ENCODE measurements at regions not wholly inside any gene's neighbourhood (a gene's known extent, or its start where the extent isn't known, plus 50 kb on each side); places are given as distances from the start of the nearest gene placed in this dataset.

GRCh38 chr20:51159303-51159702 is 136.4 kb upstream of the KCNG1 start:
- no peak for DNase-seq (ENCODE audit: low read depth in 2 of 2)

- no peak for DNase-seq (ENCODE audit: low read depth in 2 of 2)
Measured at GRCh38 chr20:51158226-51158625, 135.3 kb upstream of the KCNG1 start.

GRCh38 chr20:51156041-51156982 is 133.4 kb upstream of the KCNG1 start:
- no peak for DNase-seq (ENCODE audit: low read depth in 2 of 2)

GRCh38 chr20:51154708-51155690 is 132.1 kb upstream of the KCNG1 start:
- DNase-seq (ENCODE audit: low read depth in 2 of 2), result no peak

GRCh38 chr20:51153867-51154707 is 131.2 kb upstream of the KCNG1 start:
- no peak for DNase-seq (ENCODE audit: low read depth in 2 of 2)

GRCh38 chr20:51148941-51149340 is 126.0 kb upstream of the KCNG1 start:
- no peak for DNase-seq (ENCODE audit: low read depth in 2 of 2)

- DNase-seq (ENCODE audit: low read depth in 2 of 2), result no peak
Measured at GRCh38 chr20:51144476-51144875, 121.6 kb upstream of the KCNG1 start.

- no peak for DNase-seq (ENCODE audit: low read depth in 2 of 2)
Measured at GRCh38 chr20:51143652-51144051, 120.7 kb upstream of the KCNG1 start.

- no peak for DNase-seq (ENCODE audit: low read depth in 2 of 2)
Measured at GRCh38 chr20:51142448-51142847, 119.5 kb upstream of the KCNG1 start.

- no peak for DNase-seq (ENCODE audit: low read depth in 2 of 2)
Measured at GRCh38 chr20:51140671-51141070, 117.8 kb upstream of the KCNG1 start.

- DNase-seq (ENCODE audit: low read depth in 2 of 2), result no peak
Measured at GRCh38 chr20:51139891-51140290, 117.0 kb upstream of the KCNG1 start.

- DNase-seq (ENCODE audit: low read depth in 2 of 2), result no peak
Measured at GRCh38 chr20:51138576-51138975, 115.7 kb upstream of the KCNG1 start.

GRCh38 chr20:51137461-51137860 is 114.6 kb upstream of the KCNG1 start:
- no peak for DNase-seq (ENCODE audit: low read depth in 2 of 2)

GRCh38 chr20:51135926-51136715 is 113.2 kb upstream of the KCNG1 start:
- DNase-seq (ENCODE audit: low read depth in 2 of 2), result no peak

- DNase-seq (ENCODE audit: low read depth in 2 of 2), result no peak
Measured at GRCh38 chr20:51134405-51134804, 111.5 kb upstream of the KCNG1 start.

- no peak for DNase-seq (ENCODE audit: low read depth in 2 of 2)
Measured at GRCh38 chr20:51132279-51132678, 109.4 kb upstream of the KCNG1 start.

GRCh38 chr20:51131811-51132210 is 108.9 kb upstream of the KCNG1 start:
- no peak for DNase-seq (ENCODE audit: low read depth in 2 of 2)

- DNase-seq (ENCODE audit: low read depth in 2 of 2), result no peak
Measured at GRCh38 chr20:51129147-51129776, 106.4 kb upstream of the KCNG1 start.

GRCh38 chr20:51128198-51128597 is 105.3 kb upstream of the KCNG1 start:
- DNase-seq (ENCODE audit: low read depth in 2 of 2), result no peak

GRCh38 chr20:51127713-51128112 is 104.8 kb upstream of the KCNG1 start:
- no peak for DNase-seq (ENCODE audit: low read depth in 2 of 2)
